ENCODE measurements at regions not wholly inside any gene's neighbourhood (a gene's known extent, or its start where the extent isn't known, plus 50 kb on each side); places are given as distances from the start of the nearest gene placed in this dataset.
"Not testable (repeated sequence)": the region's sequence is repeated elsewhere in the genome, so short reads cannot be mapped to it uniquely, and the experiment has no call there.

- Histone ChIP-seq H3K27me3 (ENCODE audit: control insufficient read depth, insufficient read depth, low read length) (peaks cover 44% of the 10 kb centered on the region), H4K5ac (ENCODE audit: low read depth, low read length) (no peak overlapping the region), H3K18ac (ENCODE audit: low read depth, low read length) (no peak overlapping the region), H3K27ac (ENCODE audit: insufficient read depth, low read length) (no peak overlapping the region), H3K4me2 (ENCODE audit: low read depth, low read length) (no peak overlapping the region), H4K8ac (ENCODE audit: low read depth in 2 of 2, low read length in 2 of 2) (no peak overlapping the region), H2AFZ (replicated peaks; ENCODE audit: low read length, poor library complexity) (no peak overlapping the region), H3K14ac (replicated peaks; ENCODE audit: low read depth, low read length) (no peak overlapping the region), H3K36me3 (ENCODE audit: control insufficient read depth, insufficient read depth, low read length) (no peaks in the 10 kb centered on the region), H3K4me1 (ENCODE audit: control insufficient read depth, insufficient read depth, low read length) (peaks cover 2% of the 10 kb centered on the region; the same call in 1 of the 2 replicates), H3K9ac (ENCODE audit: low read depth, low read length) (no peak overlapping the region), H2BK15ac (ENCODE audit: low read depth, low read length) (no peak overlapping the region), H3K79me1 (ENCODE audit: low read depth in 1 of 2, low read length in 2 of 2) (no peaks in the 10 kb centered on the region), H2AK5ac (ENCODE audit: low read depth, low read length) (no peak overlapping the region), H3K9me3 (ENCODE audit: control insufficient read depth, insufficient read depth, low read length) (no peaks in the 10 kb centered on the region), H3K56ac (ENCODE audit: extremely low read depth, insufficient read depth, low read length) (no peak overlapping the region), H3K4ac (ENCODE audit: low read depth, low read length) (no peak overlapping the region), H3K9me1 (ENCODE audit: insufficient read depth, low read length) (no peaks in the 10 kb centered on the region), H3K4me3 (ENCODE audit: insufficient read depth, low read depth, low read length) (no peak overlapping the region), H2BK120ac (ENCODE audit: low read depth, low read length) (no peak overlapping the region), H2BK20ac (ENCODE audit: low read depth, low read length) (no peak overlapping the region), H2AK9ac (replicated peaks; ENCODE audit: low read depth, low read length, poor library complexity) (no peak overlapping the region), H3K23ac (ENCODE audit: low read depth, low read length) (no peak overlapping the region), H2BK5ac (ENCODE audit: low read depth, low read length, poor library complexity, severe bottlenecking) (no peak overlapping the region), H4K91ac (ENCODE audit: insufficient read depth, low read depth, low read length) (no peak overlapping the region), H4K20me1 (ENCODE audit: insufficient read depth, low read length) (no peaks in the 10 kb centered on the region)
- dilution Hi-C loops (cut with HindIII; ENCODE audit: low sequenced_read_pairs, unreplicated experiment), result no loop called here
- BruUV-seq (replicated peaks), result no TSS peak
- intact Hi-C loops (cut with micrococcal nuclease), result no loop called here
- no peak for ATAC-seq (ENCODE audit: low read depth)
- 64% methylated on average over 3 of the region's 7 CpGs; no CpG with 5 or more reads in 1 of the 2 experiments for WGBS, 2 experiments (ENCODE audit: extremely low coverage in 2 of 2, insufficient read length in 1 of 2)
- in situ Hi-C loops (cut with MboI; ENCODE audit: low sequenced_read_pairs), result no loop called here
- POLR2A ChIA-PET (ENCODE audit: unreplicated experiment), result no interaction called here
- no peak for DNase-seq
- TF ChIP-seq NFE2L2 (IDR thresholded peaks at IDR 0.05; ENCODE audit: low read depth, low read length), result no peak
- TF ChIP-seq POLR2A (IDR thresholded peaks at IDR 0.05; ENCODE audit: low read depth, low read length), result no peak
- no peak for TF ChIP-seq SMC3 (IDR thresholded peaks at IDR 0.05; ENCODE audit: low read depth, low read length)
- TF ChIP-seq RFX5 (IDR thresholded peaks at IDR 0.05; ENCODE audit: low read depth, low read length), result no peak
- no peak for TF ChIP-seq CEBPB (IDR thresholded peaks at IDR 0.05; ENCODE audit: low read depth, low read length)
- CTCF ChIA-PET, result no interaction called here
Observed at GRCh38 chr2:109676346-109676902, 62.3 kb downstream of the SOWAHC start.

DNA sequence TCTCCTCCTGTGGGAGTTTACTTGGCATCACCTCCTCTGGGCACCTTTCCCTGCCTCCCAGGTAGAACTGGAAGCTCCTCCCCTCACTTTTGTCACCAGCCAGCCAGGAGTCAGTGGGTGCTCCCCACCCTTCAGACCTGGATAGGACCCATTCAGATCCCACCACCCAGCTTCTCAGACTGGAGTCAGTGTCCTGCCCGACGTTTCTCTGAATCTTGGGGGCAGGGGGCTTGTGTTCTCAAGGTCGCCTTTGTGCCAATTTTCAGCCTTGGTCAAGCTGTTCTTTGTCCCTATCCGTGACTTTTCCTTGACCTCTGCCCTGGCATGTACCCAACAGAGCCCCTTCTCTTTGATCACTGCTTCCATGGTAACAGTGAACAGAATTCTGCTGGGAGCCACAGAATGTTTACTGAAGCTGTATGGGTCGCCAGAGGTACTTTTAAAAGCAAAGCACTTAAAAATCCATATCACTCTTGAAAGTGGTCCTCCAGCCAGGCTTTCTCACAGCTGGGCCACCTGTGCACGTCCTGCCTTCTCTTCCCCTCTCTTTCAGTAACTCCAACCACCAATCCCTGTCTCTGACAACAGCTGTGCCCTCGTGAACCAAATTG is 63.1 kb downstream of the SOWAHC start:
- H2BK20ac ChIP-seq (ENCODE audit: low read depth, low read length); H4K8ac ChIP-seq (ENCODE audit: low read depth in 2 of 2, low read length in 2 of 2); POLR2A ChIA-PET (ENCODE audit: unreplicated experiment); H2AK9ac ChIP-seq (replicated peaks; ENCODE audit: low read depth, low read length, poor library complexity); in situ Hi-C loops (cut with MboI; ENCODE audit: low sequenced_read_pairs); H4K20me1 ChIP-seq (ENCODE audit: insufficient read depth, low read length); H3K79me1 ChIP-seq (ENCODE audit: low read depth in 1 of 2, low read length in 2 of 2); H3K4me1 ChIP-seq (ENCODE audit: control insufficient read depth, insufficient read depth, low read length); DNase-seq; intact Hi-C loops (cut with micrococcal nuclease); H2BK15ac ChIP-seq (ENCODE audit: low read depth, low read length); H3K9me1 ChIP-seq (ENCODE audit: insufficient read depth, low read length); H3K4ac ChIP-seq (ENCODE audit: low read depth, low read length); H3K9me3 ChIP-seq (ENCODE audit: control insufficient read depth, insufficient read depth, low read length); H3K56ac ChIP-seq (ENCODE audit: extremely low read depth, insufficient read depth, low read length); H2BK120ac ChIP-seq (ENCODE audit: low read depth, low read length); H3K4me2 ChIP-seq (ENCODE audit: low read depth, low read length); H3K4me3 ChIP-seq (ENCODE audit: insufficient read depth, low read depth, low read length); H4K91ac ChIP-seq (ENCODE audit: insufficient read depth, low read depth, low read length); H3K9ac ChIP-seq (ENCODE audit: low read depth, low read length); BruUV-seq (replicated peaks); H2BK5ac ChIP-seq (ENCODE audit: low read depth, low read length, poor library complexity, severe bottlenecking); ATAC-seq (ENCODE audit: low read depth); H3K36me3 ChIP-seq (ENCODE audit: control insufficient read depth, insufficient read depth, low read length); H2AFZ ChIP-seq (replicated peaks; ENCODE audit: low read length, poor library complexity); H2AK5ac ChIP-seq (ENCODE audit: low read depth, low read length); H3K18ac ChIP-seq (ENCODE audit: low read depth, low read length); H3K27ac ChIP-seq (ENCODE audit: insufficient read depth, low read length); H3K14ac ChIP-seq (replicated peaks; ENCODE audit: low read depth, low read length); dilution Hi-C loops (cut with HindIII; ENCODE audit: low sequenced_read_pairs, unreplicated experiment); CTCF ChIA-PET; H3K23ac ChIP-seq (ENCODE audit: low read depth, low read length); H4K5ac ChIP-seq (ENCODE audit: low read depth, low read length): not testable (repeated sequence)
- peaks cover 50% of the 10 kb centered on the region for H3K27me3 ChIP-seq (ENCODE audit: control insufficient read depth, insufficient read depth, low read length)
- 50% methylated on average over 2 of the region's 7 CpGs; no CpG with 5 or more reads in 1 of the 2 experiments for WGBS, 2 experiments (ENCODE audit: extremely low coverage in 2 of 2, insufficient read length in 1 of 2)

Data from IMR-90 (cell line).